Liver (tissue), 8 donors: ENCODE measurements at regions not wholly inside any gene's neighbourhood (a gene's known extent, or its start where the extent isn't known, plus 50 kb on each side); places are given as distances from the start of the nearest gene placed in this dataset.

Experiments
- DNase-seq: peaks from one replicate; pipeline ENCODE4 v3.0.0-alpha.2; 2017; ENCODE audit warnings: low spot score
- H3K27ac ChIP-seq, 2 donors: one replicate each; pipeline ENCODE4 v1.7.0; 2013; ENCODE audit warnings: inconsistent platforms in 2 of 2, low read length in 2 of 2, control low read depth in 1 of 2, low read depth in 1 of 2, mild to moderate bottlenecking in 1 of 2
- H3K27me3 ChIP-seq, 4 donors: one replicate each; pipeline versions ENCODE4 v1.6.1 to v1.7.0; 2013; ENCODE audit warnings: low read length in 3 of 4, inconsistent platforms in 1 of 4, mild to moderate bottlenecking in 1 of 4, moderate library complexity in 1 of 4; ENCODE audit not compliant: control insufficient read depth in 4 of 4, insufficient read depth in 4 of 4
- H3K36me3 ChIP-seq, 4 donors: one replicate each; pipeline versions ENCODE4 v1.6.1 to v1.7.0; 2013; ENCODE audit warnings: low read length in 3 of 4, mild to moderate bottlenecking in 3 of 4, low read depth in 1 of 4, moderate library complexity in 1 of 4; ENCODE audit not compliant: control insufficient read depth in 4 of 4, insufficient read depth in 3 of 4
- H3K4me1 ChIP-seq, 4 donors: one replicate each; pipeline versions ENCODE4 v1.6.1 to v1.7.0; 2013; ENCODE audit warnings: low read length in 3 of 4, mild to moderate bottlenecking in 3 of 4, moderate library complexity in 1 of 4; ENCODE audit not compliant: control insufficient read depth in 4 of 4, insufficient read depth in 4 of 4
- H3K4me3 ChIP-seq, 3 donors: one replicate each; pipeline versions ENCODE4 v1.6.1 to v1.7.0; 2013; ENCODE audit warnings: low read length in 3 of 3, control low read depth in 1 of 3, low read depth in 1 of 3, mild to moderate bottlenecking in 1 of 3
- H3K9ac ChIP-seq, 2 donors: one replicate each; pipeline ENCODE4 v1.7.0; 2013; ENCODE audit warnings: low read length in 2 of 2, mild to moderate bottlenecking in 2 of 2, moderate library complexity in 2 of 2, control low read depth in 1 of 2, low read depth in 1 of 2
- H3K9me3 ChIP-seq, 4 donors: one replicate each; pipeline versions ENCODE4 v1.6.1 to v1.7.0; 2013; ENCODE audit warnings: low read length in 3 of 4; ENCODE audit not compliant: control insufficient read depth in 4 of 4
- CTCF ChIP-seq: fragments of 150-350 bp; IDR thresholded peaks from 2 replicates; pipeline ENCODE4 v1.5.1; 2017; ENCODE audit warnings: improper control_type of control experiment, low read depth, low read length; ENCODE audit not compliant: missing input control
- EGR1 ChIP-seq, 2 donors: IDR thresholded peaks; 2 replicates each; pipeline ENCODE4 v1.6.1; 2016 to 2018; ENCODE audit warnings: antibody characterized with exemption in 2 of 2, low read depth in 2 of 2
- FOXA1 ChIP-seq: IDR thresholded peaks from 2 replicates; pipeline ENCODE4 v1.6.1; 2016; ENCODE audit warnings: antibody characterized with exemption
- FOXA2 ChIP-seq: IDR thresholded peaks from 2 replicates; pipeline ENCODE4 v1.6.1; 2016; ENCODE audit warnings: antibody characterized with exemption
- GABPA ChIP-seq, 2 donors: IDR thresholded peaks in 1 of 2; conservative IDR thresholded peaks in 1 of 2; 2 replicates each; pipeline ENCODE4 v1.6.1; 2016; ENCODE audit warnings: antibody characterized with exemption in 2 of 2, mild to moderate bottlenecking in 1 of 2, moderate library complexity in 1 of 2
- HNF4A ChIP-seq, 2 donors: conservative IDR thresholded peaks; 2 replicates each; pipeline ENCODE4 v1.6.1; 2016; ENCODE audit warnings: antibody characterized with exemption in 2 of 2, mild to moderate bottlenecking in 2 of 2
- HNF4G ChIP-seq: IDR thresholded peaks from 2 replicates; pipeline ENCODE4 v1.6.1; 2016; ENCODE audit warnings: antibody characterized with exemption
- JUND ChIP-seq, 2 donors: IDR thresholded peaks; 2 replicates each; pipeline ENCODE4 v1.6.1; 2016; ENCODE audit warnings: antibody characterized with exemption in 2 of 2
- MAX ChIP-seq: IDR thresholded peaks from 2 replicates; pipeline ENCODE4 v1.6.1; 2016; ENCODE audit warnings: antibody characterized with exemption
- NR2F2 ChIP-seq: IDR thresholded peaks from 2 replicates; pipeline ENCODE4 v1.6.1; 2016; ENCODE audit warnings: antibody characterized with exemption
- RAD21 ChIP-seq, 2 donors: IDR thresholded peaks; 2 replicates each; pipeline ENCODE4 v1.6.1; 2016; ENCODE audit warnings: antibody characterized with exemption in 2 of 2, mild to moderate bottlenecking in 2 of 2
- REST ChIP-seq: IDR thresholded peaks from 2 replicates; pipeline ENCODE4 v1.6.1; 2016; ENCODE audit warnings: antibody characterized with exemption, mild to moderate bottlenecking
- RXRA ChIP-seq, 2 donors: IDR thresholded peaks; 2 replicates each; pipeline ENCODE4 v1.6.1; 2017 to 2018; ENCODE audit warnings: antibody characterized with exemption in 2 of 2, mild to moderate bottlenecking in 1 of 2
- SP1 ChIP-seq: IDR thresholded peaks from 2 replicates; pipeline ENCODE4 v1.6.1; 2018; ENCODE audit warnings: antibody characterized with exemption, mild to moderate bottlenecking
- TAF1 ChIP-seq: conservative IDR thresholded peaks from 2 replicates; pipeline ENCODE4 v1.6.1; 2016; ENCODE audit warnings: antibody characterized with exemption, mild to moderate bottlenecking
- YY1 ChIP-seq: IDR thresholded peaks from 2 replicates; pipeline ENCODE4 v1.6.1; 2016; ENCODE audit warnings: antibody characterized with exemption, mild to moderate bottlenecking
- WGBS: extraction: QIAGEN DNeasy Blood & Tissue Kit; methylation state at CpG from one replicate; pipeline ENCODE4 v1.1.7; 2013; 5-methylcytosine and 5-hydroxymethylcytosine counted together
- TF ChIP-seq, protein P1 (sequence below): IDR thresholded peaks from 2 replicates; pipeline ENCODE4 v1.6.1; 2016; ENCODE audit warnings: antibody characterized with exemption
- donor health status: healthy.
- donor health status: healthy.
- donor health status: healthy.
- donor health status: healthy.
- donor health status: healthy.

DNA sequence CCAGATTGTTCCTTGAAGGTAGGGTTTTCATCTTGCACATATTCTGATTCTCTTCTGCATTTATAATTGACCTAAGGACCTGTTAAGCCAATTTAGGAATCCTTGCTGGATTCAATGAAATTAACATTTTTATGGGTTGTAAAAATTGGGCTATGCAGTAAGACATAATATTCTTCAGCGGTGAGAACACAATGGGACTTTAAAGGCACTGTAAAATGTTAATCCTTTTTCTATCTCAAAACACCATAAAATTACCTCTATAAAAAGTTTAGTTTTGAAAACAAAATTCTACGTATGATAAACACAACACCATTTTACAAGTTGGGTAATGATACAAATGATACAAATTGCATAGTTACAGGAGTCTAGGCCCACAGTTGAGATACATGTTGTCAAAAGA, 169.2 kb upstream of the DTNA start:
- H3K9me3 ChIP-seq, result no peaks in the 10 kb centered on the region
- no peak overlapping the region for H3K9ac ChIP-seq
- no peaks in the 10 kb centered on the region for H3K36me3 ChIP-seq
- H3K27ac ChIP-seq, result no peak overlapping the region
- no peak for DNase-seq
- 93% methylated on average over 2 of the region's 2 CpGs for WGBS
- H3K4me1 ChIP-seq, result no peaks in the 10 kb centered on the region
- H3K4me3 ChIP-seq, result no peak overlapping the region
- no peaks in the 10 kb centered on the region for H3K27me3 ChIP-seq
- TF ChIP-seq YY1, result no peak
- TF ChIP-seq NR2F2, result no peak
- no peak for TF ChIP-seq EGR1 (IDR thresholded peaks at IDR 0.05; ENCODE audit: low read depth in 2 of 2)
- TF ChIP-seq RXRA (IDR thresholded peaks at IDR 0.05), result no peak
- no peak for TF ChIP-seq CTCF
- no peak for TF ChIP-seq REST
- no peak for TF ChIP-seq GABPA (IDR thresholded peaks at IDR 0.05 in 1 of 2, conservative IDR thresholded peaks at IDR 0.05 in 1 of 2)
- no peak for TF ChIP-seq MAX
- TF ChIP-seq FOXA1, result no peak
- TF ChIP-seq JUND (IDR thresholded peaks at IDR 0.05), result no peak
- TF ChIP-seq SP1, result no peak
- no peak for TF ChIP-seq TAF1
- no peak for TF ChIP-seq FOXA2
- TF ChIP-seq HNF4A (conservative IDR thresholded peaks at IDR 0.05), result no peak
- TF ChIP-seq RAD21 (IDR thresholded peaks at IDR 0.05), result no peak
- TF ChIP-seq, protein P1, sequence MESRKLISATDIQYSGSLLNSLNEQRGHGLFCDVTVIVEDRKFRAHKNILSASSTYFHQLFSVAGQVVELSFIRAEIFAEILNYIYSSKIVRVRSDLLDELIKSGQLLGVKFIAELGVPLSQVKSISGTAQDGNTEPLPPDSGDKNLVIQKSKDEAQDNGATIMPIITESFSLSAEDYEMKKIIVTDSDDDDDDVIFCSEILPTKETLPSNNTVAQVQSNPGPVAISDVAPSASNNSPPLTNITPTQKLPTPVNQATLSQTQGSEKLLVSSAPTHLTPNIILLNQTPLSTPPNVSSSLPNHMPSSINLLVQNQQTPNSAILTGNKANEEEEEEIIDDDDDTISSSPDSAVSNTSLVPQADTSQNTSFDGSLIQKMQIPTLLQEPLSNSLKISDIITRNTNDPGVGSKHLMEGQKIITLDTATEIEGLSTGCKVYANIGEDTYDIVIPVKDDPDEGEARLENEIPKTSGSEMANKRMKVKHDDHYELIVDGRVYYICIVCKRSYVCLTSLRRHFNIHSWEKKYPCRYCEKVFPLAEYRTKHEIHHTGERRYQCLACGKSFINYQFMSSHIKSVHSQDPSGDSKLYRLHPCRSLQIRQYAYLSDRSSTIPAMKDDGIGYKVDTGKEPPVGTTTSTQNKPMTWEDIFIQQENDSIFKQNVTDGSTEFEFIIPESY, result no peak
- no peak for TF ChIP-seq HNF4G

DNA sequence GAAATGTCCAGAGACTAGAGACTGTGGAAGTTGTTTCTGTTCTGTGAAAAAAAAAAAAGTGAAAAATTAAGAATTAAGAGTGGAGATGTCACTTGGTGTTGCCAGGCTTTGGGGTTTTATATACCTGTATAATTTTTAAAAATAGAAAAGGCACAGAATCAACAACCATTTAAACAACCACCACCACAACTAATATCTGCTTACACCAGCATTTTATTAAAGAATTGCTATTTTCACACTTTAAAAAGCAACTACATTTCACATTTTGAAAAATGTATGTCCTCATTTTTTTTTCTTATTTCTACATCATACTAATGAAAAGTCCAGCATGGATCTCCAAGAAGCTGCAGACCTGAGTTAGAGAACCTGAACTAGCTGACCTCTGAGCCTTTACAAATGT, 167.5 kb upstream of the DTNA start:
- DNase-seq, result no peak
- no peak overlapping the region for H3K4me3 ChIP-seq
- H3K4me1 ChIP-seq, result no peaks in the 10 kb centered on the region
- no peaks in the 10 kb centered on the region for H3K9me3 ChIP-seq
- H3K27ac ChIP-seq, result no peak overlapping the region
- TF ChIP-seq HNF4A (conservative IDR thresholded peaks at IDR 0.05) (no peak), HNF4G (no peak), RAD21 (IDR thresholded peaks at IDR 0.05) (no peak)
- TF ChIP-seq, protein P1, result no peak
- H3K36me3 ChIP-seq, result no peaks in the 10 kb centered on the region
- H3K27me3 ChIP-seq, result no peaks in the 10 kb centered on the region
- H3K9ac ChIP-seq, result no peak overlapping the region
